Brain pericyte (primary cell): ENCODE measurements at regions not wholly inside any gene's neighbourhood (a gene's known extent, or its start where the extent isn't known, plus 50 kb on each side); places are given as distances from the start of the nearest gene placed in this dataset.

Experiments
- DNase-seq: peaks from one replicate; pipeline ENCODE4 v3.0.0-alpha.2; 2012; ENCODE audit warnings: low read depth, low spot score

GRCh38 chr10:44476409-44477045 is 91.6 kb upstream of the CXCL12 start:
- no peak for DNase-seq

- no peak for DNase-seq
Observed at GRCh38 chr10:44477046-44477425, 92.1 kb upstream of the CXCL12 start.

- no peak for DNase-seq
Observed at GRCh38 chr10:44478040-44478439, 93.1 kb upstream of the CXCL12 start.

GRCh38 chr10:44478876-44479705 is 94.2 kb upstream of the CXCL12 start:
- DNase-seq = no peak

- no peak for DNase-seq
Observed at GRCh38 chr10:44492678-44493077, 107.8 kb upstream of the CXCL12 start.

GRCh38 chr10:44498222-44498621 is 113.3 kb upstream of the CXCL12 start:
- DNase-seq = no peak

GRCh38 chr10:44500451-44500850 is 115.6 kb upstream of the CXCL12 start:
- no peak for DNase-seq

GRCh38 chr10:44506386-44506785 is 121.5 kb upstream of the CXCL12 start:
- DNase-seq = no peak

GRCh38 chr10:44510379-44511115 is 125.7 kb upstream of the CXCL12 start:
- DNase-seq = no peak

GRCh38 chr10:44511166-44511565 is 126.3 kb upstream of the CXCL12 start:
- no peak for DNase-seq

GRCh38 chr10:44511601-44512000 is 126.7 kb upstream of the CXCL12 start:
- no peak for DNase-seq

GRCh38 chr10:44512431-44513022 is 127.6 kb upstream of the CXCL12 start:
- no peak for DNase-seq

GRCh38 chr10:44513591-44513990 is 128.7 kb upstream of the CXCL12 start:
- no peak for DNase-seq

GRCh38 chr10:44516891-44517290 is 132.0 kb upstream of the CXCL12 start:
- DNase-seq = no peak

- no peak for DNase-seq
Observed at GRCh38 chr10:44517635-44518034, 132.7 kb upstream of the CXCL12 start.

GRCh38 chr10:44519361-44519760 is 134.5 kb upstream of the CXCL12 start:
- no peak for DNase-seq

GRCh38 chr10:44520651-44521050 is 135.8 kb upstream of the CXCL12 start:
- no peak for DNase-seq

GRCh38 chr10:44539178-44539577 is 154.3 kb upstream of the CXCL12 start:
- no peak for DNase-seq

- no peak for DNase-seq
Observed at GRCh38 chr10:44552726-44553125, 167.8 kb upstream of the CXCL12 start.

- DNase-seq = peak; percentile 77
Observed at GRCh38 chr10:44557596-44558191, 172.8 kb upstream of the CXCL12 start.

GRCh38 chr10:44558521-44558920 is 173.6 kb upstream of the CXCL12 start:
- no peak for DNase-seq

- DNase-seq = no peak
Observed at GRCh38 chr10:44564361-44564760, 179.5 kb upstream of the CXCL12 start.
